ENCODE measurements at regions not wholly inside any gene's neighbourhood (a gene's known extent, or its start where the extent isn't known, plus 50 kb on each side); places are given as distances from the start of the nearest gene placed in this dataset.

DNA sequence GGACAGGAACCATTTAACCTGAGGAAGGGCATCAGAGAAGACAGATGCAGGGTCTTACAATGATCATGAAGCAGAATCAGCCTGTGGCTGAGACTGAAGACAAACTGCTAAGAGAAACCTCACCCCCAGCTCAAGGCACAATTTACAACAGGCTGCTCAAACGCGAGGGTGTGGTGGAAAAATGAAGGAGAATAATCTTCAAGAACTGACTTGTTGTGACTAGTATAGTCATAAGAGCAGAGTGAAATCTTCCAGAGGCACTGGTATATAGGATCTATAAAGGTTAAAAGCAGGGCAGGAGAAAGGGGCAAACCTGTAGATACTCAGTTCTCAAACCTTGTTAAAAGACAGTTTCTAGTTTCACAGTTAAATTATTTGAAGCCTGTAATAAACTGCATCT, 1155.8 kb upstream of the TMEFF2 start:
- H3K27ac Mint-ChIP-seq: no peak overlapping the region

DNA sequence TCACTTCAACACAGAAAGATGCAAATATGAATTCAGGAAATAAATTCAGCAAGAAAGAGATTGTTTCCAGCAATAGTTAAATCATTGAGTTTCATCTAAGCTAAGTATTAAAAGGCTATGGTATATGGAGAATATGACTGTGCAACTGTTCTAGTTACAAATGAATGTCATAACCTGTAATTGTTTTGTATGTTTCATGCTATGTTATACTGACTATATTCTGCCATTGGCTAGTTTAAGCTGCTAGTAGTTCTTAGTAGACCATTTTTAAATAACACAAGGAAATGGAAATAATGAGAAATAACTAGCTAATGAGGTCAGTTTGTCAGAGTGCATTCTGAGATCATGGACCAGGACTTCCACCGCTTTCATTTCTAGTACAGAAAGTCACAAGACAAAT, 1154.9 kb upstream of the TMEFF2 start:
- no peak overlapping the region for H3K4me3 Mint-ChIP-seq
- H3K27me3 Mint-ChIP-seq (ENCODE audit: low read depth in 3 of 3): no peaks in the 10 kb centered on the region
- no peak overlapping the region for H3K27ac Mint-ChIP-seq
- no peak for DNase-seq
- no peaks in the 10 kb centered on the region for H3K9me3 Mint-ChIP-seq
- H3K36me3 Mint-ChIP-seq: no peaks in the 10 kb centered on the region
- no peak overlapping the region for H3K4me3 ChIP-seq (replicated peaks in 1 of 3; ENCODE audit: low read depth in 2 of 3, low read length in 3 of 3)
- H3K27ac ChIP-seq (ENCODE audit: low read depth in 1 of 2, low read length in 2 of 2): no peak overlapping the region
- no peak overlapping the region for H3K4me2 ChIP-seq (replicated peaks; ENCODE audit: extremely low read depth, low read length, poor library complexity, severe bottlenecking)
- H3K9ac ChIP-seq (ENCODE audit: insufficient read depth, low read length, poor library complexity, severe bottlenecking): no peak overlapping the region
- no CpG with 5 or more reads among the region's 1 CpG for WGBS (ENCODE audit: insufficient coverage)
- H3K36me3 ChIP-seq (replicated peaks in 1 of 2; ENCODE audit: control insufficient read depth in 1 of 2, insufficient read depth in 2 of 2, low read length in 2 of 2): no peaks in the 10 kb centered on the region
- TF ChIP-seq, protein P1, sequence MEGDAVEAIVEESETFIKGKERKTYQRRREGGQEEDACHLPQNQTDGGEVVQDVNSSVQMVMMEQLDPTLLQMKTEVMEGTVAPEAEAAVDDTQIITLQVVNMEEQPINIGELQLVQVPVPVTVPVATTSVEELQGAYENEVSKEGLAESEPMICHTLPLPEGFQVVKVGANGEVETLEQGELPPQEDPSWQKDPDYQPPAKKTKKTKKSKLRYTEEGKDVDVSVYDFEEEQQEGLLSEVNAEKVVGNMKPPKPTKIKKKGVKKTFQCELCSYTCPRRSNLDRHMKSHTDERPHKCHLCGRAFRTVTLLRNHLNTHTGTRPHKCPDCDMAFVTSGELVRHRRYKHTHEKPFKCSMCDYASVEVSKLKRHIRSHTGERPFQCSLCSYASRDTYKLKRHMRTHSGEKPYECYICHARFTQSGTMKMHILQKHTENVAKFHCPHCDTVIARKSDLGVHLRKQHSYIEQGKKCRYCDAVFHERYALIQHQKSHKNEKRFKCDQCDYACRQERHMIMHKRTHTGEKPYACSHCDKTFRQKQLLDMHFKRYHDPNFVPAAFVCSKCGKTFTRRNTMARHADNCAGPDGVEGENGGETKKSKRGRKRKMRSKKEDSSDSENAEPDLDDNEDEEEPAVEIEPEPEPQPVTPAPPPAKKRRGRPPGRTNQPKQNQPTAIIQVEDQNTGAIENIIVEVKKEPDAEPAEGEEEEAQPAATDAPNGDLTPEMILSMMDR (IDR thresholded peaks at IDR 0.05): no peak
- H3K9me3 ChIP-seq (replicated peaks in 1 of 2; ENCODE audit: control insufficient read depth in 1 of 2, insufficient read depth in 1 of 2, low read length in 2 of 2): no peaks in the 10 kb centered on the region
- intact Hi-C loops (cut with micrococcal nuclease): no loop called here
- no peaks in the 10 kb centered on the region for H3K79me2 ChIP-seq (ENCODE audit: insufficient read depth, low read length)
- H4K20me1 ChIP-seq (ENCODE audit: insufficient read depth, low read length): no peaks in the 10 kb centered on the region
- peaks cover 9% of the 10 kb centered on the region for H3K4me1 Mint-ChIP-seq
- H3K27me3 ChIP-seq (ENCODE audit: control insufficient read depth in 2 of 2, insufficient read depth in 2 of 2, low read length in 2 of 2): no peaks in the 10 kb centered on the region
- peak overlapping the region; percentile 46 for H2AFZ ChIP-seq (ENCODE audit: insufficient read depth, low read depth, low read length, poor library complexity, severe bottlenecking)
- H3K4me1 ChIP-seq (ENCODE audit: control insufficient read depth in 1 of 2, insufficient read depth in 2 of 2, low read length in 2 of 2): peaks cover 3 to 6% of the 10 kb centered on the region in 2 donors

More for the DNA sequence above, 1155.8 kb upstream of the TMEFF2 start:
- TF ChIP-seq, protein P1 (IDR thresholded peaks at IDR 0.05): no peak
- H3K27ac ChIP-seq (ENCODE audit: low read depth in 1 of 2, low read length in 2 of 2): no peak overlapping the region
- H3K4me1 ChIP-seq (ENCODE audit: control insufficient read depth in 1 of 2, insufficient read depth in 2 of 2, low read length in 2 of 2): peaks cover 3 to 6% of the 10 kb centered on the region in 2 donors
- H3K4me3 ChIP-seq (replicated peaks in 1 of 3; ENCODE audit: low read depth in 2 of 3, low read length in 3 of 3): no peak overlapping the region
- Mint-ChIP-seq H3K27me3 (ENCODE audit: low read depth in 3 of 3) (no peaks in the 10 kb centered on the region), H3K36me3 (no peaks in the 10 kb centered on the region), H3K4me1 (peaks cover 9% of the 10 kb centered on the region), H3K9me3 (no peaks in the 10 kb centered on the region), H3K4me3 (no peak overlapping the region)
- H2AFZ ChIP-seq (ENCODE audit: insufficient read depth, low read depth, low read length, poor library complexity, severe bottlenecking): peak overlapping the region; percentile 46
- intact Hi-C loops (cut with micrococcal nuclease): no loop called here
- no peaks in the 10 kb centered on the region for H4K20me1 ChIP-seq (ENCODE audit: insufficient read depth, low read length)
- H3K9ac ChIP-seq (ENCODE audit: insufficient read depth, low read length, poor library complexity, severe bottlenecking): no peak overlapping the region
- no peaks in the 10 kb centered on the region for H3K79me2 ChIP-seq (ENCODE audit: insufficient read depth, low read length)
- no peaks in the 10 kb centered on the region for H3K27me3 ChIP-seq (ENCODE audit: control insufficient read depth in 2 of 2, insufficient read depth in 2 of 2, low read length in 2 of 2)
- no peaks in the 10 kb centered on the region for H3K9me3 ChIP-seq (replicated peaks in 1 of 2; ENCODE audit: control insufficient read depth in 1 of 2, insufficient read depth in 1 of 2, low read length in 2 of 2)
- no peaks in the 10 kb centered on the region for H3K36me3 ChIP-seq (replicated peaks in 1 of 2; ENCODE audit: control insufficient read depth in 1 of 2, insufficient read depth in 2 of 2, low read length in 2 of 2)
- WGBS (ENCODE audit: insufficient coverage): no CpG with 5 or more reads among the region's 2 CpGs
- DNase-seq: no peak
- no peak overlapping the region for H3K4me2 ChIP-seq (replicated peaks; ENCODE audit: extremely low read depth, low read length, poor library complexity, severe bottlenecking)

Measured in CD14-positive monocyte (primary cell).